ENCODE measurements at regions not wholly inside any gene's neighbourhood (a gene's known extent, or its start where the extent isn't known, plus 50 kb on each side); places are given as distances from the start of the nearest gene placed in this dataset.

- no peaks in the 10 kb centered on the region for H3K4me1 ChIP-seq (ENCODE audit: control insufficient read depth, insufficient read depth, low read length)
- H3K27me3 ChIP-seq (ENCODE audit: control insufficient read depth in 1 of 2, insufficient read depth in 2 of 2, low read length in 2 of 2), result no peaks in the 10 kb centered on the region
- H3K36me3 ChIP-seq (ENCODE audit: control insufficient read depth in 2 of 2, insufficient read depth in 2 of 2, low read length in 2 of 2), result no peaks in the 10 kb centered on the region
- H3K9me3 ChIP-seq (ENCODE audit: control insufficient read depth in 2 of 2, low read length in 2 of 2), result no peaks in the 10 kb centered on the region
- H3K9ac ChIP-seq (ENCODE audit: low read length in 2 of 2), result no peak overlapping the region
- no peak overlapping the region for H3K4me3 ChIP-seq (ENCODE audit: low read length in 2 of 2)
- no peak overlapping the region for H3K27ac ChIP-seq (ENCODE audit: low read length)
These were observed 263.9 kb upstream of the CXXC4 start for GRCh38 chr4:104758574-104758973.

- Histone ChIP-seq H3K27ac (ENCODE audit: low read length) (no peak overlapping the region), H3K36me3 (ENCODE audit: control insufficient read depth in 2 of 2, insufficient read depth in 2 of 2, low read length in 2 of 2) (no peaks in the 10 kb centered on the region), H3K9me3 (ENCODE audit: control insufficient read depth in 2 of 2, low read length in 2 of 2) (no peaks in the 10 kb centered on the region), H3K27me3 (ENCODE audit: control insufficient read depth in 1 of 2, insufficient read depth in 2 of 2, low read length in 2 of 2) (no peaks in the 10 kb centered on the region), H3K4me1 (ENCODE audit: control insufficient read depth, insufficient read depth, low read length) (no peaks in the 10 kb centered on the region), H3K9ac (ENCODE audit: low read length in 2 of 2) (no peak overlapping the region), H3K4me3 (ENCODE audit: low read length in 2 of 2) (no peak overlapping the region)
These were observed 269.0 kb upstream of the CXXC4 start for GRCh38 chr4:104763554-104764222.

- Histone ChIP-seq H3K9ac (ENCODE audit: low read length in 2 of 2) (no peak overlapping the region), H3K4me1 (ENCODE audit: control insufficient read depth, insufficient read depth, low read length) (no peaks in the 10 kb centered on the region), H3K27me3 (ENCODE audit: control insufficient read depth in 1 of 2, insufficient read depth in 2 of 2, low read length in 2 of 2) (no peaks in the 10 kb centered on the region), H3K27ac (ENCODE audit: low read length) (no peak overlapping the region), H3K9me3 (ENCODE audit: control insufficient read depth in 2 of 2, low read length in 2 of 2) (no peaks in the 10 kb centered on the region), H3K36me3 (ENCODE audit: control insufficient read depth in 2 of 2, insufficient read depth in 2 of 2, low read length in 2 of 2) (no peaks in the 10 kb centered on the region), H3K4me3 (ENCODE audit: low read length in 2 of 2) (no peak overlapping the region)
These were observed 272.0 kb upstream of the CXXC4 start for GRCh38 chr4:104766676-104767075.

GRCh38 chr4:104772849-104773248 is 278.2 kb upstream of the CXXC4 start:
- no peak overlapping the region for H3K27ac ChIP-seq (ENCODE audit: low read length)
- H3K4me1 ChIP-seq (ENCODE audit: control insufficient read depth, insufficient read depth, low read length), result no peaks in the 10 kb centered on the region
- H3K9ac ChIP-seq (ENCODE audit: low read length in 2 of 2), result no peak overlapping the region
- no peak overlapping the region for H3K4me3 ChIP-seq (ENCODE audit: low read length in 2 of 2)
- H3K36me3 ChIP-seq (ENCODE audit: control insufficient read depth in 2 of 2, insufficient read depth in 2 of 2, low read length in 2 of 2), result no peaks in the 10 kb centered on the region
- no peaks in the 10 kb centered on the region for H3K27me3 ChIP-seq (ENCODE audit: control insufficient read depth in 1 of 2, insufficient read depth in 2 of 2, low read length in 2 of 2)
- no peaks in the 10 kb centered on the region for H3K9me3 ChIP-seq (ENCODE audit: control insufficient read depth in 2 of 2, low read length in 2 of 2)

GRCh38 chr4:104795264-104795939 is 300.7 kb upstream of the CXXC4 start:
- no peak overlapping the region for H3K27ac ChIP-seq (ENCODE audit: low read length)
- H3K9ac ChIP-seq (ENCODE audit: low read length in 2 of 2), result no peak overlapping the region
- no peaks in the 10 kb centered on the region for H3K4me1 ChIP-seq (ENCODE audit: control insufficient read depth, insufficient read depth, low read length)
- no peaks in the 10 kb centered on the region for H3K36me3 ChIP-seq (ENCODE audit: control insufficient read depth in 2 of 2, insufficient read depth in 2 of 2, low read length in 2 of 2)
- no peaks in the 10 kb centered on the region for H3K27me3 ChIP-seq (ENCODE audit: control insufficient read depth in 1 of 2, insufficient read depth in 2 of 2, low read length in 2 of 2)
- H3K4me3 ChIP-seq (ENCODE audit: low read length in 2 of 2), result no peak overlapping the region
- H3K9me3 ChIP-seq (ENCODE audit: control insufficient read depth in 2 of 2, low read length in 2 of 2), result peaks cover 0 to 3% of the 10 kb centered on the region in 2 donors

- Histone ChIP-seq H3K9ac (ENCODE audit: low read length in 2 of 2) (no peak overlapping the region), H3K4me1 (ENCODE audit: control insufficient read depth, insufficient read depth, low read length) (no peaks in the 10 kb centered on the region)
These were observed 317.0 kb upstream of the CXXC4 start for GRCh38 chr4:104811727-104812126.

GRCh38 chr4:104815665-104816064 is 321.0 kb upstream of the CXXC4 start:
- Histone ChIP-seq H3K4me1 (ENCODE audit: control insufficient read depth, insufficient read depth, low read length) (no peaks in the 10 kb centered on the region), H3K9ac (ENCODE audit: low read length in 2 of 2) (no peak overlapping the region), H3K27me3 (ENCODE audit: control insufficient read depth in 1 of 2, insufficient read depth in 2 of 2, low read length in 2 of 2) (no peaks in the 10 kb centered on the region), H3K27ac (ENCODE audit: low read length) (no peak overlapping the region), H3K9me3 (ENCODE audit: control insufficient read depth in 2 of 2, low read length in 2 of 2) (no peaks in the 10 kb centered on the region), H3K4me3 (ENCODE audit: low read length in 2 of 2) (no peak overlapping the region), H3K36me3 (ENCODE audit: control insufficient read depth in 2 of 2, insufficient read depth in 2 of 2, low read length in 2 of 2) (no peaks in the 10 kb centered on the region)

More at GRCh38 chr4:104811727-104812126, 317.0 kb upstream of the CXXC4 start:
- Histone ChIP-seq H3K4me3 (ENCODE audit: low read length in 2 of 2) (no peak overlapping the region), H3K9me3 (ENCODE audit: control insufficient read depth in 2 of 2, low read length in 2 of 2) (no peaks in the 10 kb centered on the region), H3K36me3 (ENCODE audit: control insufficient read depth in 2 of 2, insufficient read depth in 2 of 2, low read length in 2 of 2) (no peaks in the 10 kb centered on the region), H3K27ac (ENCODE audit: low read length) (no peak overlapping the region), H3K27me3 (ENCODE audit: control insufficient read depth in 1 of 2, insufficient read depth in 2 of 2, low read length in 2 of 2) (no peaks in the 10 kb centered on the region)

- H3K9ac ChIP-seq (ENCODE audit: low read length in 2 of 2), result no peak overlapping the region
- no peak overlapping the region for H3K27ac ChIP-seq (ENCODE audit: low read length)
- no peak overlapping the region for H3K4me3 ChIP-seq (ENCODE audit: low read length in 2 of 2)
- H3K36me3 ChIP-seq (ENCODE audit: control insufficient read depth in 2 of 2, insufficient read depth in 2 of 2, low read length in 2 of 2), result no peaks in the 10 kb centered on the region
- H3K4me1 ChIP-seq (ENCODE audit: control insufficient read depth, insufficient read depth, low read length), result no peaks in the 10 kb centered on the region
- H3K9me3 ChIP-seq (ENCODE audit: control insufficient read depth in 2 of 2, low read length in 2 of 2), result no peaks in the 10 kb centered on the region
- H3K27me3 ChIP-seq (ENCODE audit: control insufficient read depth in 1 of 2, insufficient read depth in 2 of 2, low read length in 2 of 2), result no peaks in the 10 kb centered on the region
These were observed 323.9 kb upstream of the CXXC4 start for GRCh38 chr4:104818579-104818978.

GRCh38 chr4:104826171-104826570 is 320.5 kb upstream of the TET2 start:
- H3K9ac ChIP-seq (ENCODE audit: low read length in 2 of 2), result no peak overlapping the region
- H3K27me3 ChIP-seq (ENCODE audit: control insufficient read depth in 1 of 2, insufficient read depth in 2 of 2, low read length in 2 of 2), result no peaks in the 10 kb centered on the region
- no peaks in the 10 kb centered on the region for H3K4me1 ChIP-seq (ENCODE audit: control insufficient read depth, insufficient read depth, low read length)
- H3K27ac ChIP-seq (ENCODE audit: low read length), result no peak overlapping the region
- H3K9me3 ChIP-seq (ENCODE audit: control insufficient read depth in 2 of 2, low read length in 2 of 2), result peaks cover 0 to 4% of the 10 kb centered on the region in 2 donors
- H3K4me3 ChIP-seq (ENCODE audit: low read length in 2 of 2), result no peak overlapping the region
- H3K36me3 ChIP-seq (ENCODE audit: control insufficient read depth in 2 of 2, insufficient read depth in 2 of 2, low read length in 2 of 2), result no peaks in the 10 kb centered on the region

- Histone ChIP-seq H3K36me3 (ENCODE audit: control insufficient read depth in 2 of 2, insufficient read depth in 2 of 2, low read length in 2 of 2) (no peaks in the 10 kb centered on the region), H3K27ac (ENCODE audit: low read length) (no peak overlapping the region), H3K27me3 (ENCODE audit: control insufficient read depth in 1 of 2, insufficient read depth in 2 of 2, low read length in 2 of 2) (no peaks in the 10 kb centered on the region), H3K9me3 (ENCODE audit: control insufficient read depth in 2 of 2, low read length in 2 of 2) (no peaks in the 10 kb centered on the region), H3K4me1 (ENCODE audit: control insufficient read depth, insufficient read depth, low read length) (no peaks in the 10 kb centered on the region), H3K4me3 (ENCODE audit: low read length in 2 of 2) (no peak overlapping the region), H3K9ac (ENCODE audit: low read length in 2 of 2) (no peak overlapping the region)
These were observed 316.9 kb upstream of the TET2 start for GRCh38 chr4:104829761-104830160.

GRCh38 chr4:104848597-104849225 is 298.0 kb upstream of the TET2 start:
- Histone ChIP-seq H3K9ac (ENCODE audit: low read length in 2 of 2) (no peak overlapping the region), H3K9me3 (ENCODE audit: control insufficient read depth in 2 of 2, low read length in 2 of 2) (no peaks in the 10 kb centered on the region), H3K4me1 (ENCODE audit: control insufficient read depth, insufficient read depth, low read length) (no peaks in the 10 kb centered on the region), H3K27me3 (ENCODE audit: control insufficient read depth in 1 of 2, insufficient read depth in 2 of 2, low read length in 2 of 2) (no peaks in the 10 kb centered on the region), H3K27ac (ENCODE audit: low read length) (no peak overlapping the region), H3K4me3 (ENCODE audit: low read length in 2 of 2) (no peak overlapping the region), H3K36me3 (ENCODE audit: control insufficient read depth in 2 of 2, insufficient read depth in 2 of 2, low read length in 2 of 2) (no peaks in the 10 kb centered on the region)
